Activated B cell treated with CpG ODN at 0.5 μM for 24 hours (primary cell): ENCODE measurements at regions not wholly inside any gene's neighbourhood (a gene's known extent, or its start where the extent isn't known, plus 50 kb on each side); places are given as distances from the start of the nearest gene placed in this dataset.

ENCODE experiments used
- ATAC-seq: fragments of 200-7000 bp; cut with Tn5 transposase; one replicate; pipeline ENCODE4 v1.10.0; 2021; ENCODE audit warnings: low read depth, mild to moderate bottlenecking, moderate library complexity
- CTCF ChIA-PET: fragments of 350-600 bp; sonication (Branson Sonifier 250); formaldehyde crosslinking; loops from one replicate; lab custom pipeline; 2021; ENCODE audit warnings: antibody characterized with exemption; lab: Charles Lee
- POLR2A ChIA-PET: fragments of 350-600 bp; sonication (Branson Sonifier 250); formaldehyde crosslinking; loops from one replicate; lab custom pipeline; 2021; ENCODE audit warnings: antibody characterized with exemption; lab: Charles Lee
- DNase-seq: peaks from one replicate; pipeline ENCODE4 v3.0.0; 2022
- H3K27ac Mint-ChIP-seq: one replicate; pipeline ENCODE4 v1.8.0; 2020; ENCODE audit warnings: mixed read lengths
- H3K27me3 Mint-ChIP-seq: one replicate; pipeline ENCODE4 v1.8.0; 2021; ENCODE audit warnings: mixed read lengths
- H3K36me3 Mint-ChIP-seq: one replicate; pipeline ENCODE4 v1.8.0; 2021; ENCODE audit warnings: low read depth, mixed read lengths
- H3K4me1 Mint-ChIP-seq: one replicate; pipeline ENCODE4 v1.8.0; 2021; ENCODE audit warnings: mixed read lengths
- H3K4me3 Mint-ChIP-seq: one replicate; pipeline ENCODE4 v1.8.0; 2020; ENCODE audit warnings: mild to moderate bottlenecking, mixed read lengths
- H3K9me3 Mint-ChIP-seq: one replicate; pipeline ENCODE4 v1.8.0; 2020; ENCODE audit warnings: mixed read lengths
- CTCF ChIP-seq: fragments of 200-600 bp; IDR thresholded peaks from one replicate; pipeline ENCODE4 v1.8.0; 2022; ENCODE audit warnings: antibody characterized with exemption, mild to moderate bottlenecking
- intact Hi-C: fragments of 100-400 bp; cut with micrococcal nuclease; formaldehyde crosslinking; loops from one replicate; pipeline ENCODE4 v1.15.1; 2024

GRCh38 chr10:78774614-78774998, 294.2 kb upstream of the ZMIZ1 start:
- no peak for TF ChIP-seq CTCF
- Mint-ChIP-seq H3K9me3 (no peaks in the 10 kb centered on the region), H3K4me1 (no peaks in the 10 kb centered on the region), H3K4me3 (no peak overlapping the region), H3K27me3 (peaks cover 3% of the 10 kb centered on the region), H3K27ac (no peak overlapping the region), H3K36me3 (no peaks in the 10 kb centered on the region)
- intact Hi-C loops, result no loop called here
- no peak for ATAC-seq
- POLR2A ChIA-PET, result no interaction called here
- CTCF ChIA-PET, result no interaction called here
- DNase-seq, result no peak

- Mint-ChIP-seq H3K36me3 (no peaks in the 10 kb centered on the region), H3K27me3 (peaks cover 3% of the 10 kb centered on the region), H3K4me3 (no peak overlapping the region), H3K4me1 (no peaks in the 10 kb centered on the region), H3K27ac (no peak overlapping the region), H3K9me3 (no peaks in the 10 kb centered on the region)
- TF ChIP-seq CTCF, result no peak
- ATAC-seq (no peak), DNase-seq (no peak)
- POLR2A ChIA-PET, result no interaction called here
- intact Hi-C loops, result no loop called here
- CTCF ChIA-PET, result no interaction called here
Observed at GRCh38 chr10:78774999-78775711, 293.6 kb upstream of the ZMIZ1 start.

GRCh38 chr10:78775891-78776290, 292.9 kb upstream of the ZMIZ1 start:
- H3K27ac Mint-ChIP-seq, result no peak overlapping the region
- ChIA-PET POLR2A (no interaction called here), CTCF (no interaction called here)
- TF ChIP-seq CTCF, result no peak
- H3K4me3 Mint-ChIP-seq, result no peak overlapping the region
- peaks cover 3% of the 10 kb centered on the region for H3K27me3 Mint-ChIP-seq
- H3K4me1 Mint-ChIP-seq, result no peaks in the 10 kb centered on the region
- ATAC-seq (no peak), DNase-seq (no peak)
- no peaks in the 10 kb centered on the region for H3K36me3 Mint-ChIP-seq
- intact Hi-C loops, result no loop called here
- no peaks in the 10 kb centered on the region for H3K9me3 Mint-ChIP-seq

- Mint-ChIP-seq H3K36me3 (no peaks in the 10 kb centered on the region), H3K9me3 (no peaks in the 10 kb centered on the region), H3K27me3 (peaks cover 3% of the 10 kb centered on the region), H3K27ac (no peak overlapping the region), H3K4me3 (no peak overlapping the region), H3K4me1 (no peaks in the 10 kb centered on the region)
- ChIA-PET CTCF (no interaction called here), POLR2A (no interaction called here)
- ATAC-seq, result no peak
- TF ChIP-seq CTCF, result no peak
- intact Hi-C loops, result no loop called here
- no peak for DNase-seq
Observed at GRCh38 chr10:78776756-78777155, 292.0 kb upstream of the ZMIZ1 start.

- TF ChIP-seq CTCF, result no peak
- Mint-ChIP-seq H3K27ac (no peak overlapping the region), H3K4me3 (no peak overlapping the region), H3K4me1 (no peaks in the 10 kb centered on the region), H3K36me3 (no peaks in the 10 kb centered on the region), H3K9me3 (no peaks in the 10 kb centered on the region), H3K27me3 (peaks cover 3% of the 10 kb centered on the region)
- DNase-seq, result no peak
- intact Hi-C loops, result no loop called here
- CTCF ChIA-PET, result no interaction called here
- ATAC-seq, result no peak
- POLR2A ChIA-PET, result no interaction called here
Observed at GRCh38 chr10:78777466-78777865, 291.3 kb upstream of the ZMIZ1 start.
